ENCODE measurements at regions not wholly inside any gene's neighbourhood (a gene's known extent, or its start where the extent isn't known, plus 50 kb on each side); places are given as distances from the start of the nearest gene placed in this dataset.

- Histone ChIP-seq H3K36me3 (ENCODE audit: control insufficient read depth, insufficient read depth, low read length) (no peaks in the 10 kb centered on the region), H3K9me3 (replicated peaks; ENCODE audit: control insufficient read depth, insufficient read depth, low read depth, low read length) (no peaks in the 10 kb centered on the region; the same call in none of the 2 replicates), H3K9me1 (ENCODE audit: control insufficient read depth, insufficient read depth, low read length) (no peaks in the 10 kb centered on the region), H3K9ac (ENCODE audit: insufficient read depth in 1 of 2, low read depth in 2 of 2, low read length in 2 of 2) (no peak overlapping the region), H3K79me2 (ENCODE audit: control insufficient read depth, insufficient read depth, low read length) (no peaks in the 10 kb centered on the region), H3K27ac (ENCODE audit: extremely low read depth, low read depth, low read length) (no peak overlapping the region), H3K27me3 (ENCODE audit: control insufficient read depth in 2 of 2, insufficient read depth in 2 of 2, low read length in 2 of 2) (no peaks in the 10 kb centered on the region), H3K4me1 (replicated peaks in 1 of 2; ENCODE audit: control insufficient read depth in 2 of 2, insufficient read depth in 2 of 2, low read length in 2 of 2) (no peaks in the 10 kb centered on the region; a peak in 1 of 5 replicates), H3K4me3 (no peak overlapping the region), H3K4me2 (ENCODE audit: insufficient read depth, low read length) (no peak overlapping the region), H4K20me1 (replicated peaks; ENCODE audit: control insufficient read depth, insufficient read depth, low read length) (no peaks in the 10 kb centered on the region), H2AFZ (ENCODE audit: low read depth, low read length) (no peak overlapping the region)
- TF ChIP-seq NR2C1 (IDR thresholded peaks at IDR 0.05): no peak
- TF ChIP-seq NR2C1 (tag; IDR thresholded peaks at IDR 0.05): no peak
- TF ChIP-seq PKNOX1 (IDR thresholded peaks at IDR 0.05): no peak
- no peak for TF ChIP-seq E4F1 (CRISPR knock-in tag; IDR thresholded peaks at IDR 0.05; ENCODE audit: borderline replicate concordance)
- TF ChIP-seq ZFP91 (CRISPR knock-in tag; IDR thresholded peaks at IDR 0.05): no peak
- TF ChIP-seq VEZF1 (CRISPR knock-in tag; IDR thresholded peaks at IDR 0.05): no peak
- TF ChIP-seq ATF3 (IDR thresholded peaks at IDR 0.05): no peak
- TF ChIP-seq ATF3 (CRISPR knock-in tag; conservative IDR thresholded peaks at IDR 0.05): no peak
- TF ChIP-seq E2F1 (CRISPR knock-in tag; IDR thresholded peaks at IDR 0.05): no peak
- TF ChIP-seq ZNF263 (CRISPR knock-in tag; IDR thresholded peaks at IDR 0.05; ENCODE audit: borderline replicate concordance): no peak
- TF ChIP-seq PML (IDR thresholded peaks at IDR 0.05; ENCODE audit: low read length): no peak
- no peak for TF ChIP-seq KLF10 (CRISPR knock-in tag; IDR thresholded peaks at IDR 0.05)
- no peak for TF ChIP-seq ZKSCAN3 (CRISPR knock-in tag; IDR thresholded peaks at IDR 0.05)
- intact Hi-C loops (cut with micrococcal nuclease) (no loop called here), in situ Hi-C loops (cut with MboI) (no loop called here)
- FAIRE-seq (no peak), ATAC-seq (no peak), DNase-seq (ENCODE audit: extremely low read depth in 1 of 4, low spot score in 3 of 4) (no peak)
- WGBS (ENCODE audit: insufficient coverage, low coverage, missing lambda C conversion rate): 3% methylated on average over 7 of the region's 7 CpGs
- ChIA-PET POLR2A (no interaction called here), CTCF (ENCODE audit: low intra/inter-chr PET ratio) (no interaction called here)
- no TSS peak for BruUV-seq (replicated peaks)
Observed at GRCh38 chr21:19781881-19782652, 1216.1 kb upstream of the NCAM2 start.

Data from K562 (cell line).